Osteocyte (in vitro differentiated cells): ENCODE measurements at regions not wholly inside any gene's neighbourhood (a gene's known extent, or its start where the extent isn't known, plus 50 kb on each side); places are given as distances from the start of the nearest gene placed in this dataset.

Experiments
- DNase-seq: peaks from one replicate; pipeline ENCODE4 v3.0.0; 2021; ENCODE audit warnings: mixed read lengths; ENCODE audit not compliant: unreplicated experiment; ENCODE audit errors: extremely low spot score
- H3K27ac Mint-ChIP-seq: one replicate; pipeline ENCODE4 v1.8.0; 2021; ENCODE audit warnings: mild to moderate bottlenecking, mixed read lengths; ENCODE audit not compliant: unreplicated experiment
- H3K27me3 Mint-ChIP-seq: one replicate; pipeline ENCODE4 v1.8.0; 2021; ENCODE audit warnings: mixed read lengths; ENCODE audit not compliant: unreplicated experiment
- H3K36me3 Mint-ChIP-seq: one replicate; pipeline ENCODE4 v1.8.0; 2021; ENCODE audit warnings: mixed read lengths; ENCODE audit not compliant: unreplicated experiment
- H3K4me1 Mint-ChIP-seq: one replicate; pipeline ENCODE4 v1.8.0; 2021; ENCODE audit warnings: mixed read lengths; ENCODE audit not compliant: unreplicated experiment
- H3K4me3 Mint-ChIP-seq: one replicate; pipeline ENCODE4 v1.8.0; 2021; ENCODE audit warnings: mild to moderate bottlenecking, moderate library complexity, mixed read lengths; ENCODE audit not compliant: unreplicated experiment
- H3K9me3 Mint-ChIP-seq: one replicate; pipeline ENCODE4 v1.8.0; 2021; ENCODE audit warnings: mixed read lengths; ENCODE audit not compliant: unreplicated experiment
- TF ChIP-seq, protein P1 (sequence below): fragments of 200-600 bp; sonication (generic); IDR thresholded peaks from 2 replicates; pipeline ENCODE4 v1.5.0; 2021; ENCODE audit warnings: antibody characterized with exemption, mild to moderate bottlenecking, moderate library complexity

DNA sequence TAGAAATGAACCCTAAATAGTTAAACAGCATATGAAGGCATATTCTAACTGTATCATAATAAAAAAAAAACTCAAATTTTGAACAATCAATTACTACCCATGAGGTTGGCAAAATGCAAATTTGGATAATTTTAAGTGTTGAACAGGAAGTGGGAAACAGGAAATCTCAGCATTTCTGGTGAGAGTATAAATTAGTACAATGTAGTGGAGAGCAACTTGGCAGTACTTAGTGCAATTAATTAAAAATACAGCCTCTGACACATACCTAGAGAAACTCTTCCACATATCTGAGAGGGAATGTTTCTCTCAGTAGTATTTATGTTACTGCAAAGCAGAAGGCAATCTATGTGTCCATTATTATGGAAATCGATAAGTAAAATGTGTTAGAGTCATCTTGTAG, 96.8 kb downstream of the TUSC7 start:
- no peak for DNase-seq
- no peak overlapping the region for H3K27ac Mint-ChIP-seq
- no peaks in the 10 kb centered on the region for H3K36me3 Mint-ChIP-seq
- no peaks in the 10 kb centered on the region for H3K4me1 Mint-ChIP-seq
- peaks cover 4% of the 10 kb centered on the region for H3K27me3 Mint-ChIP-seq
- H3K4me3 Mint-ChIP-seq, result no peak overlapping the region
- TF ChIP-seq, protein P1, sequence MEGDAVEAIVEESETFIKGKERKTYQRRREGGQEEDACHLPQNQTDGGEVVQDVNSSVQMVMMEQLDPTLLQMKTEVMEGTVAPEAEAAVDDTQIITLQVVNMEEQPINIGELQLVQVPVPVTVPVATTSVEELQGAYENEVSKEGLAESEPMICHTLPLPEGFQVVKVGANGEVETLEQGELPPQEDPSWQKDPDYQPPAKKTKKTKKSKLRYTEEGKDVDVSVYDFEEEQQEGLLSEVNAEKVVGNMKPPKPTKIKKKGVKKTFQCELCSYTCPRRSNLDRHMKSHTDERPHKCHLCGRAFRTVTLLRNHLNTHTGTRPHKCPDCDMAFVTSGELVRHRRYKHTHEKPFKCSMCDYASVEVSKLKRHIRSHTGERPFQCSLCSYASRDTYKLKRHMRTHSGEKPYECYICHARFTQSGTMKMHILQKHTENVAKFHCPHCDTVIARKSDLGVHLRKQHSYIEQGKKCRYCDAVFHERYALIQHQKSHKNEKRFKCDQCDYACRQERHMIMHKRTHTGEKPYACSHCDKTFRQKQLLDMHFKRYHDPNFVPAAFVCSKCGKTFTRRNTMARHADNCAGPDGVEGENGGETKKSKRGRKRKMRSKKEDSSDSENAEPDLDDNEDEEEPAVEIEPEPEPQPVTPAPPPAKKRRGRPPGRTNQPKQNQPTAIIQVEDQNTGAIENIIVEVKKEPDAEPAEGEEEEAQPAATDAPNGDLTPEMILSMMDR, result no peak
- peaks cover 9% of the 10 kb centered on the region for H3K9me3 Mint-ChIP-seq

DNA sequence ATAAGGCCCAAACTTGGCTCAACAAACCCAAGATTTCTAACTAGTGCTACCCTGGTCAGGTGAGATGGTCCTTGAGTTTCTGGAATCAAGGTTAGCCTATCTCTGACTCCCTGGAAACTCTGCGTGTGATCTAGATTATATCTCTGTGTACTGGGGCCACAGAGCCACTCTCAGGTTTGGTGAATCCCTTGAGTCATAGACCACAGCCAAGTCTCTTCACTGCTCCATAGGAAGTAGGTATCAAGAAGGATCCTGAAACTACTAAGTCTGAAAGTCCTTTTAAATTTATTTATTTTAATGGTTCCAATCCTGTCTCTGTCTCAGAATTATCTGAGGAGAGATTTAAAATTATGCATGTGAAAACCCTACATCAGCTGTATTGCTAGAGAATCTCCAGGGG, 99.1 kb downstream of the TUSC7 start:
- peaks cover 4% of the 10 kb centered on the region for H3K27me3 Mint-ChIP-seq
- H3K4me1 Mint-ChIP-seq, result no peaks in the 10 kb centered on the region
- DNase-seq, result no peak
- no peak overlapping the region for H3K4me3 Mint-ChIP-seq
- peaks cover 9% of the 10 kb centered on the region for H3K9me3 Mint-ChIP-seq
- H3K36me3 Mint-ChIP-seq, result no peaks in the 10 kb centered on the region
- no peak overlapping the region for H3K27ac Mint-ChIP-seq
- TF ChIP-seq, protein P1, result no peak

DNA sequence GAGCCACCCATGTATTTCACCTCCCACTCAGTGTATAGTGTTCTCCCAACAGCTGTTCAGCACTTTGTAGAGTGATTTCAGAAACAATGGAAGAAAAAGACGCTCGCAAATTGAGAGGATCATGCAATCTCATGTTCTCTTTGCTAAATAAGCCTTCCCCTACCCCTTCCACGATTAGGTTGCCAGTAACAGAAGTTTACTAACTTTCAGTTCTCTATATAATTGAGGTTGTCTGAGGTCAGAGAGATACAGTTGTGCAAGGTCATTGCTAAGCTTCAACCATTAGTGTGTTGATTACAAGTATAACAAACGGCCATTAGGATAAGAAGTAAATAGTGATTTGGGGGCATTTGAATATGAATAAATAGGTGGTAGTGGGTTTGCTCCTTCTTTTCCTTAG, 99.6 kb downstream of the TUSC7 start:
- TF ChIP-seq, protein P1, result no peak
- Mint-ChIP-seq H3K4me3 (no peak overlapping the region), H3K27me3 (peaks cover 4% of the 10 kb centered on the region), H3K9me3 (peaks cover 9% of the 10 kb centered on the region), H3K4me1 (no peaks in the 10 kb centered on the region), H3K36me3 (no peaks in the 10 kb centered on the region), H3K27ac (no peak overlapping the region)
- no peak for DNase-seq

DNA sequence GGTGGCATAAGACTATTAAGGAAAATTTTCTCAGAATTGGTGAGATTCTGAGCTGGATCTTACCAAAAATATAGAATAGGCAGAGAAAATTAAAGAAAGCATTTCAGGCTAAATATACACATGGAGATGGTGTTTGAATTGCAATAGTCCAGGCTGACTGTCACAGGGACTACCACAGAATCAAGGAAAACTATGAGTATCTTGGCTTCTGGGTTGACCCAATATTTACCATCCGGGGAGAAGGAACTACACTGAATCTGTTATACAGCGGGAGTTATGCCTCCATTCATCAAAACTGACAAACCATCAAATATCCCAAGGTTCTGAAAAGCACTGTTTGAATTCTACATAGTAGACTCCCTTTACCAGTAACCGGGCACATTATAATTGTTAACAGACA, 102.2 kb downstream of the TUSC7 start:
- no peaks in the 10 kb centered on the region for H3K36me3 Mint-ChIP-seq
- H3K4me1 Mint-ChIP-seq, result no peaks in the 10 kb centered on the region
- H3K4me3 Mint-ChIP-seq, result no peak overlapping the region
- H3K27ac Mint-ChIP-seq, result no peak overlapping the region
- TF ChIP-seq, protein P1, result no peak
- peaks cover 4% of the 10 kb centered on the region for H3K27me3 Mint-ChIP-seq
- DNase-seq, result no peak
- H3K9me3 Mint-ChIP-seq, result peaks cover 8% of the 10 kb centered on the region

DNA sequence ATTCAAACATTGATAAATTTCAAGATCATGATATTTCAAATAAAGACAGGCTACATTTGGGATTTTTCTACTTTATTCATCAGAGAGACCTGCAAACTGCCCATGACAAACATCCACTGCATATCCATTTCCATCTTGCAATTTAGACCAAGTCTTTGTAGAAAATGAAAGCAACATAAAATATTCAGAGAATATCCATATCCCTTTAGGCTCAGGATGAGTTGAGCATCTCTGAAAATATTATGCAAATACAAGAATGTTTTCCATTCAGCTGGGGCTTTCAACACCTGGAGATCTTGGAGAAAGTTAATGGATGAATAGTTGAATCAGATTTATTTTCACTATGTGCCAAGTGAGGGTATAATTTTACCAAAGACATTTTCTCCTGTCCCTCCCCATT, 103.4 kb downstream of the TUSC7 start:
- Mint-ChIP-seq H3K4me1 (no peaks in the 10 kb centered on the region), H3K27me3 (peaks cover 8% of the 10 kb centered on the region), H3K9me3 (peaks cover 5% of the 10 kb centered on the region), H3K27ac (no peak overlapping the region), H3K36me3 (no peaks in the 10 kb centered on the region), H3K4me3 (no peak overlapping the region)
- DNase-seq, result no peak
- TF ChIP-seq, protein P1, result no peak
